Epithelial cell of proximal tubule (primary cell): ENCODE measurements at regions not wholly inside any gene's neighbourhood (a gene's known extent, or its start where the extent isn't known, plus 50 kb on each side); places are given as distances from the start of the nearest gene placed in this dataset.

Source experiments
- DNase-seq: peaks from one replicate; pipeline ENCODE4 v3.0.0-alpha.2; 2011; ENCODE audit warnings: low read depth
- H3K4me3 ChIP-seq: 2 replicates; pipeline ENCODE4 v1.5.1; 2011; ENCODE audit warnings: low read depth, mild to moderate bottlenecking, low read length
- CTCF ChIP-seq: conservative IDR thresholded peaks from 2 replicates; pipeline ENCODE4 v1.5.1; 2012; ENCODE audit warnings: low read depth, mild to moderate bottlenecking, low read length

GRCh38 chr20:58078741-58079522 lies 149.5 kb downstream of the ANKRD60 start:
- no peak for DNase-seq
- no peak overlapping the region for H3K4me3 ChIP-seq
- TF ChIP-seq CTCF: no peak

GRCh38 chr20:58077282-58077681 lies 151.2 kb downstream of the ANKRD60 start:
- TF ChIP-seq CTCF: no peak
- no peak for DNase-seq

GRCh38 chr20:58076405-58076804 lies 152.0 kb downstream of the ANKRD60 start:
- no peak for TF ChIP-seq CTCF
- no peak for DNase-seq
- H3K4me3 ChIP-seq: no peak overlapping the region

More at GRCh38 chr20:58077282-58077681, 151.2 kb downstream of the ANKRD60 start:
- no peak overlapping the region for H3K4me3 ChIP-seq

GRCh38 chr20:58075586-58076345 lies 152.7 kb downstream of the ANKRD60 start:
- no peak overlapping the region for H3K4me3 ChIP-seq
- no peak for DNase-seq
- TF ChIP-seq CTCF: no peak

GRCh38 chr20:58073945-58074856 lies 154.3 kb downstream of the ANKRD60 start:
- TF ChIP-seq CTCF: no peak

GRCh38 chr20:58072695-58073671 lies 155.5 kb downstream of the ANKRD60 start:
- no peak overlapping the region for H3K4me3 ChIP-seq
- no peak for DNase-seq
- TF ChIP-seq CTCF: no peak

More at GRCh38 chr20:58073945-58074856, 154.3 kb downstream of the ANKRD60 start:
- no peak for DNase-seq
- no peak overlapping the region for H3K4me3 ChIP-seq
